H1 (cell line): ENCODE measurements at regions not wholly inside any gene's neighbourhood (a gene's known extent, or its start where the extent isn't known, plus 50 kb on each side); places are given as distances from the start of the nearest gene placed in this dataset.
A peak's percentile ranks its signal among the peaks of the same experiment; 100 is the strongest.
"Not testable (repeated sequence)": the region's sequence is repeated elsewhere in the genome, so short reads cannot be mapped to it uniquely, and the experiment has no call there.

ENCODE experiments used
- CTCF ChIA-PET: fragments of 300-600 bp; sonication (Branson Sonifier 250); formaldehyde crosslinking; loops from one replicate; lab custom pipeline; 2021; ENCODE audit not compliant: partially characterized antibody; lab: Charles Lee
- POLR2A ChIA-PET: fragments of 300-600 bp; sonication (Branson Sonifier 250); formaldehyde crosslinking; loops from one replicate; lab custom pipeline; 2021; ENCODE audit warnings: inconsistent platforms; ENCODE audit not compliant: partially characterized antibody; lab: Charles Lee
- DNase-seq, 2 experiments: peaks; one replicate each; pipeline versions ENCODE4 v3.0.0 to v3.0.0-alpha.2; 2010 to 2022; ENCODE audit warnings: low spot score in 2 of 2, low read depth in 1 of 2, mixed read lengths in 1 of 2
- FAIRE-seq: peaks from 2 replicates; lab custom pipeline; 2011; peaks lifted over from hg19 to GRCh38; lab: Jason Lieb, UNC
- H2AFZ ChIP-seq: 2 replicates; pipeline ENCODE4 v1.8.1; 2012; ENCODE audit warnings: low read length, inconsistent platforms
- H2AK5ac ChIP-seq: 2 replicates; pipeline ENCODE4 v1.6.1; 2013; ENCODE audit warnings: low read depth, low read length
- H2BK120ac ChIP-seq: replicated peaks from 2 replicates; pipeline ENCODE3; 2013; ENCODE audit warnings: low read depth, low read length, inconsistent platforms
- H2BK12ac ChIP-seq: 2 replicates; pipeline ENCODE4 v1.6.1; 2013; ENCODE audit warnings: low read depth, low read length
- H2BK15ac ChIP-seq: 2 replicates; pipeline ENCODE4 v1.6.1; 2013; ENCODE audit warnings: low read length
- H2BK20ac ChIP-seq: 2 replicates; pipeline ENCODE4 v1.6.1; 2013; ENCODE audit warnings: low read length
- H2BK5ac ChIP-seq: 2 replicates; pipeline ENCODE4 v1.6.1; 2013; ENCODE audit warnings: low read depth, low read length
- H3K14ac ChIP-seq: 2 replicates; pipeline ENCODE4 v1.6.1; 2013; ENCODE audit warnings: inconsistent platforms; ENCODE audit not compliant: insufficient read length
- H3K18ac ChIP-seq: 2 replicates; pipeline ENCODE4 v1.6.1; 2013; ENCODE audit warnings: low read length; ENCODE audit errors: extremely low read depth
- H3K23ac ChIP-seq: 2 replicates; pipeline ENCODE4 v1.6.1; 2013; ENCODE audit warnings: inconsistent platforms; ENCODE audit not compliant: insufficient read length
- H3K23me2 ChIP-seq: 2 replicates; pipeline ENCODE4 v1.6.1; 2013; ENCODE audit warnings: low read depth, low read length
- H3K27ac ChIP-seq: 2 replicates; pipeline ENCODE4 v1.6.1; 2011; ENCODE audit warnings: low read depth, low read length, inconsistent platforms
- H3K27me3 ChIP-seq, 4 experiments: replicated peaks in 1 of 4; 1 replicate in 1 of 4; 2 replicates in 3 of 4; pipeline versions ENCODE4 v1.6.1 to v1.8.1; 2011 to 2013; ENCODE audit warnings: low read length in 3 of 4, mild to moderate bottlenecking in 3 of 4, inconsistent platforms in 2 of 4, mixed read lengths in 2 of 4, moderate library complexity in 1 of 4; ENCODE audit not compliant: control insufficient read depth in 3 of 4, insufficient read depth in 3 of 4; ENCODE audit errors: extremely low read depth in 1 of 4
- H3K36me3 ChIP-seq, 4 experiments: 2 replicates each; pipeline versions ENCODE4 v1.6.1 to v1.8.1; 2011 to 2013; ENCODE audit warnings: mild to moderate bottlenecking in 4 of 4, low read length in 3 of 4, moderate library complexity in 2 of 4, control low read depth in 1 of 4, inconsistent platforms in 1 of 4; ENCODE audit not compliant: insufficient read depth in 4 of 4, control insufficient read depth in 2 of 4
- H3K4ac ChIP-seq: replicated peaks from 2 replicates; pipeline ENCODE3; 2013; ENCODE audit warnings: low read length, low read depth, mixed read lengths, inconsistent platforms; ENCODE audit not compliant: insufficient read length
- H3K4me1 ChIP-seq, 4 experiments: replicated peaks in 1 of 4; 1 replicate in 1 of 4; 2 replicates in 3 of 4; pipeline versions ENCODE4 v1.6.1 to v1.8.1; 2011 to 2013; ENCODE audit warnings: low read length in 3 of 4, inconsistent platforms in 2 of 4, mixed read lengths in 1 of 4; ENCODE audit not compliant: insufficient read depth in 4 of 4, control insufficient read depth in 3 of 4
- H3K4me2 ChIP-seq, 2 experiments: 2 replicates each; pipeline versions ENCODE4 v1.6.1 to v1.8.1; 2011 to 2013; ENCODE audit warnings: low read depth in 2 of 2, low read length in 2 of 2, control low read depth in 1 of 2, inconsistent platforms in 1 of 2, mild to moderate bottlenecking in 1 of 2; ENCODE audit not compliant: insufficient read depth in 1 of 2
- H3K4me3 ChIP-seq, 4 experiments: fragments of 200-600, 300-600 bp in 1 of 4; sonication (generic), shearing (Covaris generic), sonication (Bioruptor Twin) in 1 of 4; 2 replicates each; pipeline versions ENCODE4 v1.5.1 to v1.8.1; 2011 to 2016; ENCODE audit warnings: low read length in 4 of 4, low read depth in 3 of 4, control low read depth in 2 of 4, inconsistent platforms in 2 of 4, mild to moderate bottlenecking in 2 of 4, mixed read lengths in 1 of 4, moderate library complexity in 1 of 4; ENCODE audit not compliant: insufficient read depth in 2 of 4; ENCODE audit errors: extremely low read depth in 1 of 4
- H3K56ac ChIP-seq: replicated peaks from 2 replicates; pipeline ENCODE3; 2013; ENCODE audit warnings: low read depth, mild to moderate bottlenecking, mixed read lengths, low read length, inconsistent platforms; ENCODE audit not compliant: insufficient read length
- H3K79me1 ChIP-seq: 2 replicates; pipeline ENCODE4 v1.6.1; 2013; ENCODE audit warnings: low read depth, low read length, control low read depth
- H3K79me2 ChIP-seq, 2 experiments: 2 replicates each; pipeline versions ENCODE4 v1.6.1 to v1.8.1; 2012 to 2013; ENCODE audit warnings: low read length in 2 of 2, mild to moderate bottlenecking in 2 of 2, inconsistent platforms in 1 of 2; ENCODE audit not compliant: insufficient read depth in 2 of 2, control insufficient read depth in 1 of 2
- H3K9ac ChIP-seq, 4 experiments: replicated peaks in 1 of 4; 1 replicate in 1 of 4; 2 replicates in 3 of 4; pipeline versions ENCODE4 v1.6.1 to v1.8.1; 2011 to 2013; ENCODE audit warnings: low read depth in 3 of 4, low read length in 3 of 4, control low read depth in 2 of 4, mild to moderate bottlenecking in 2 of 4, moderate library complexity in 2 of 4, inconsistent platforms in 1 of 4; ENCODE audit errors: extremely low read depth in 1 of 4
- H3K9me3 ChIP-seq, 2 experiments: 2 replicates each; pipeline versions ENCODE4 v1.6.1 to v1.8.1; 2012 to 2013; ENCODE audit warnings: mild to moderate bottlenecking in 2 of 2, moderate library complexity in 2 of 2, control low read depth in 1 of 2, inconsistent platforms in 1 of 2, low read depth in 1 of 2, low read length in 1 of 2, mixed read lengths in 1 of 2; ENCODE audit not compliant: insufficient read depth in 2 of 2
- H4K20me1 ChIP-seq, 2 experiments: replicated peaks in 1 of 2; 2 replicates each; pipeline versions ENCODE3 to v1.8.1; 2011 to 2013; ENCODE audit warnings: inconsistent platforms in 2 of 2, low read length in 2 of 2, mild to moderate bottlenecking in 1 of 2; ENCODE audit not compliant: insufficient read depth in 2 of 2, control insufficient read depth in 1 of 2
- H4K5ac ChIP-seq: 2 replicates; pipeline ENCODE4 v1.6.1; 2013; ENCODE audit warnings: low read length, low read depth, mixed read lengths, inconsistent platforms; ENCODE audit not compliant: insufficient read length
- H4K8ac ChIP-seq: 2 replicates; pipeline ENCODE4 v1.8.0; 2013; ENCODE audit warnings: mild to moderate bottlenecking, moderate library complexity, low read length, inconsistent platforms; ENCODE audit not compliant: insufficient read depth; ENCODE audit errors: extremely low read depth
- H4K91ac ChIP-seq: replicated peaks from 2 replicates; pipeline ENCODE3; 2013; ENCODE audit warnings: low read length, mixed read lengths, inconsistent platforms; ENCODE audit not compliant: insufficient read length
- WGBS, 2 experiments: shearing (Covaris generic) in 1 of 2; methylation state at CpG; one replicate each; pipeline versions ENCODE4 v1.1.6 to v1.1.7; 2013 to 2015; ENCODE audit warnings: low lambda C conversion rate in 2 of 2, mixed read lengths in 2 of 2, inconsistent platforms in 1 of 2, low coverage in 1 of 2, missing lambda C conversion rate in 1 of 2; ENCODE audit not compliant: insufficient replicate concordance in 2 of 2, insufficient coverage in 1 of 2, insufficient read length in 1 of 2; ENCODE audit errors: extremely low coverage in 1 of 2, missing lambda C conversion rate in 1 of 2; 5-methylcytosine and 5-hydroxymethylcytosine counted together

DNA sequence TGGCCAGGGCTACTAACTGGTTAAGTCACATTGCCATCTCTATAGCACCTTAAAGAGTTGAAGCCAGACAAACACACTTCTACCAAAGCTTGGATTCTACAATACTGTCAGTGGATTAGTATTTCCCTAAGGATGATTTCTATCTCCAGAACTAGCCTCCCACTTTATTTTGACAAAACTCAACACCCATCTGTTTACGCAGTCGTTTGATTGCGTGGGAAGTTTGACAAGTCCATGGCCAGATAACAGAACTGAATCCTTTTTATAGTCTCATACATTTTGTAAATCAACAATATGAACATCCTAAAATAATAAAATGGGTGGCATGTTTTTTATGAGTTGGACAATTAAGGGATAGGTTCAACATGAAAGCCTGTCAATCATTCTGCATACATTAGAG lies 212.7 kb downstream of the ALG10B start:
- H2BK120ac ChIP-seq, H4K5ac ChIP-seq, H3K56ac ChIP-seq, H2BK15ac ChIP-seq, H2BK12ac ChIP-seq, CTCF ChIA-PET, H3K4me2 ChIP-seq, H3K14ac ChIP-seq, H3K23me2 ChIP-seq, DNase-seq, H2AFZ ChIP-seq, POLR2A ChIA-PET, H2BK20ac ChIP-seq, H2AK5ac ChIP-seq, H4K91ac ChIP-seq, H3K9me3 ChIP-seq, H3K79me2 ChIP-seq, H3K4me1 ChIP-seq, H3K23ac ChIP-seq, H4K20me1 ChIP-seq, H3K4me3 ChIP-seq, H3K79me1 ChIP-seq, H3K18ac ChIP-seq, H3K27me3 ChIP-seq, H3K27ac ChIP-seq, H3K4ac ChIP-seq, H2BK5ac ChIP-seq, H3K36me3 ChIP-seq, H4K8ac ChIP-seq, H3K9ac ChIP-seq: not testable (repeated sequence)
- WGBS, 2 experiments: 100% methylated on average over 3 of the region's 3 CpGs; no CpG with 5 or more reads in 1 of the 2 experiments
- peak; percentile 24 for FAIRE-seq
